MG63 (cell line): ENCODE measurements at regions not wholly inside any gene's neighbourhood (a gene's known extent, or its start where the extent isn't known, plus 50 kb on each side); places are given as distances from the start of the nearest gene placed in this dataset.

Experiments used
- DNase-seq: peaks from one replicate; pipeline ENCODE4 v3.0.0-alpha.2; 2020
- H3K27me3 ChIP-seq: fragments of 250-450 bp; sonication (Bioruptor Pico); 2 replicates; pipeline ENCODE4 v1.5.1; 2020; ENCODE audit warnings: mild to moderate bottlenecking, moderate library complexity
- H3K36me3 ChIP-seq: fragments of 250-450 bp; sonication (Bioruptor Pico); 2 replicates; pipeline ENCODE4 v1.5.1; 2020; ENCODE audit warnings: mild to moderate bottlenecking, moderate library complexity
- H3K4me3 ChIP-seq: fragments of 250-450 bp; sonication (Bioruptor Pico); 2 replicates; pipeline ENCODE4 v1.5.1; 2020; ENCODE audit warnings: mild to moderate bottlenecking, moderate library complexity
- H3K9me3 ChIP-seq: fragments of 250-450 bp; sonication (Bioruptor Pico); 2 replicates; pipeline ENCODE4 v1.5.1; 2020; ENCODE audit warnings: mild to moderate bottlenecking, moderate library complexity

DNA sequence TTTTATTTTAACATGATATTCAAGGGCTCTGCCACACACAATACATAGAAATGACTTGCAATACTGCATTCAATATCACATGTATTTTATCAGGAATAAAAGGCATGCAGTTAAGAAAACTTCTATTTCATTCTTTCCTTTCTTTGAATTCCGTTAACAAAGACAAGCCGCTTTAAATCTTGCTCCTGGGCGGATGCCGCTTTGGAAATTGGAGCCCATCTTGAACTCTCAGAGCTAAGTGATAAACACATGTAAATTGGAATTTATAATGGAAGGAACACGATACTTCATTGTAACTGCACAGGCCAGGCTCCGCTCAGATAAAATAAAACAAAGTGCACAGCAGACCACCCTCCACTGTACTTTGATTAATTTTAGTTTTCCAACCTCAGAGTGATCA is 774.5 kb upstream of the COBL start:
- Histone ChIP-seq H3K36me3 (no peaks in the 10 kb centered on the region), H3K4me3 (no peak overlapping the region), H3K27me3 (no peaks in the 10 kb centered on the region), H3K9me3 (no peaks in the 10 kb centered on the region)
- no peak for DNase-seq

DNA sequence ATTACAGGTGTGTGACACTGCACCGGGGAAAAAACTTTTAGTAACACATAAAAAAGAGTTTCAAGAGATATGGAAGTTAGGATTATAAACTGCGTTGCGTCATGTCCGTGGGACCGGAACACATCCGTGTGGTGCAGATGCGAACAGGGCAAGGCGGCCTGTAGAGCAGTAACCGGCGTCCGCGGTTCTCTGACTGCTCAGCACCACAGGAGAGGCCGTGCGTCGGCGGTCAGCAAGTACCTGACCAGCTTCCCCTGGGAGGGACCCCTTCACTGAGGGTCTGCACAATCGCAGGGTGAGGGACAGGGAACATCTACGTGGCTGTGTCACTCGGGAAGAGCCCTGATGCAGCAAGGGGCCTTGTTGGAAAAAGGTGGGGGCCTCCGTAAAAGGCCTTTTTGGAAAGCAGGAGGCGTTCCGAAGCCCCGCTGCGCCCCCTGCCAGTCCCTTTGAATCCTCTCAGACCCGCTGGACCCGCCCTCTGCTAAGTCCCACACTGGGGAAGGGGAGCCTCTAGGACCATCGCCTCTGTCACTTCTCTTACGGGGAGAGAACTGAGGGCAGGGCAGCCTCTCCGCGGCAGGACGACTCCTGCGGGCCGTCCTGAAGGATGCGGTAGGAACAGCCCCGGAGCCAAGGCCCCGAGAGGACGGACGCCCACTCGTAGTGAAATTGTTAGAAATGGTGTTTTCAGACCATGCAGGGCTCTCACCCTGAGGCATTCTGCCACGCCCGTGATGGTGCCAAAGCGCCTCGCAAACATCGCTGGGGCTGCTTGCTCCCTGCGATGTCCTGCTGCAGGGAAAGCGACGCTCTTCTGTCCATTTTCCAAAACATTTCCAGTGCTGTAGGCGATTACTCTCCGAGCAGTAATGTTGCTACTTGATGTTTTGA is 771.6 kb upstream of the COBL start:
- Histone ChIP-seq H3K9me3 (no peaks in the 10 kb centered on the region), H3K4me3 (no peak overlapping the region), H3K27me3 (no peaks in the 10 kb centered on the region), H3K36me3 (no peaks in the 10 kb centered on the region)
- DNase-seq: no peak

DNA sequence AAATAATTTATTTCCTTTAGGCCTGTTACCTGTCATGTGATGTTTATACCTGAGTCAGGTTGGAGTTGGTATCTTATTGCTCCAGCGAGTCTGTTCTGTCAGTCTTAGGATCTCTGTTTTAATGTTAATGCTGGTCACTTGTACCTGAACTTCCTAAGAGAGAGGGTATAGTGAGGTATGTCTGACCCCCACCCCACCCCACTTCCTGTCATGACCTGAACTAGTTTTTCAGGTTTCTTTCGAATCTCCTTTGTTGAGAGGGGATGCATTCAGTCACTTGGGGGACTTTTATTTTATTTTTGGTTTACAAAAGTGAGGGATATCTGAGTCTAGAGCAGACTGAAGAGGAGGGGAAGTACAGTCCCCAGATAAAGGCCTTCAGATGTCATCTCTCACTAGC is 769.0 kb upstream of the COBL start:
- H3K4me3 ChIP-seq: no peak overlapping the region
- H3K27me3 ChIP-seq: no peaks in the 10 kb centered on the region
- no peaks in the 10 kb centered on the region for H3K9me3 ChIP-seq
- H3K36me3 ChIP-seq: no peaks in the 10 kb centered on the region
- DNase-seq: no peak

DNA sequence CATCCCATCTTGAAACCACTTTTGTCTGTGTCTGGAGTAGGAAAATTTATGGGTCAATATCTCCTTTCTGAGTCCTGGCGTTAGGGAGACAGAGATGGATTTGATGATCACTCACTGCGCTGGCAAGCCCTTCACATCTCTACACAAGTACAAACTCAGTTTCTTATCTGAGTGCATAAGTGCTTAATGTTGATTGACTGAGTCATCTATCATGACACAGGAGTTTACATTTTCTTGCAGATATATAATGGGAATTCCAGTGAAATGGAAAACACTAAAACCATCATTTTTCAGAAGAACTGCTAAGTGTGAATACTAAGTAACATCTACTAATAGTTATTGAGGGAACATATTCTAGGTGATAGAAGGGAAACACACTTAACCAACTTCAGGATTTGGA is 763.9 kb upstream of the COBL start:
- Histone ChIP-seq H3K27me3 (no peaks in the 10 kb centered on the region), H3K4me3 (no peak overlapping the region), H3K9me3 (no peaks in the 10 kb centered on the region), H3K36me3 (no peaks in the 10 kb centered on the region)
- no peak for DNase-seq

DNA sequence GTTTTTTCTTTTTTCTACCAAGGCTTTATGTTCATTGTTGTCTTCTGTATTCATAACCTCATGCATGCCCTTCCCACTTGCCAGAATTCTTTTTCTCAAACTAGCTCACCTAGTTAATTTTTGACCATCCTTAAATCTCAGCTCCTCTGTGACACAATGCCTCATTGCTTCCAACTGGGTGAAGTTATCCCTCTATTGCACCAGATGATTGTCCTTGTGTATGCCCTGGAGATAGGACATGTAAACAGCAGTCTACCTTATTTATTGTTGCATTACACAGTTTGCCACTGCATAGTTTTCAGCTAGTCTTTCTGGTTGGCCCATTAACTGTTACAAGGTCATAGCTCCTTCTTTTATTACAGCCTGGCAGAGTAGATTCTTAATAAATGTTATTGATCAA is 763.1 kb upstream of the COBL start:
- Histone ChIP-seq H3K9me3 (no peaks in the 10 kb centered on the region), H3K36me3 (no peaks in the 10 kb centered on the region), H3K4me3 (no peak overlapping the region), H3K27me3 (no peaks in the 10 kb centered on the region)
- no peak for DNase-seq

DNA sequence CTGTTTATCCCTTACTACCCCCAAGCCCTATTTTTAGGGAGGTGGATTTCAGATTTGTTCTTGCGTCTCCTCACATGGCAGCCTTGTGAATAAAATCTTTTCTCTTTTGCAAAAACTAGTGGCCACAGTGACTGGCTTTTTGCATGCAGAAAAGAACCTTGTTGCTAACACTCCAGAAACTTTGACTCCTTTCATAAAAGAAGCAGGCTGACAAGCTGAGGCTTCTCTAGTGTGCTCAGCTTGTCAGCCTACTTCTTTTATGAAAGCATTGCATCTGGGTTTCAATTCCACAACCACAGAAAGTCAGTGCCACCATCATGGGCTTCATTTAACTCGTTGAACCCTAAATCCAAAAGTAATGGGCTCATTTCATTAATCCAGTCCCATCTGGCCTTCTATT is 761.0 kb upstream of the COBL start:
- Histone ChIP-seq H3K4me3 (no peak overlapping the region), H3K27me3 (no peaks in the 10 kb centered on the region), H3K36me3 (no peaks in the 10 kb centered on the region), H3K9me3 (no peaks in the 10 kb centered on the region)
- no peak for DNase-seq

DNA sequence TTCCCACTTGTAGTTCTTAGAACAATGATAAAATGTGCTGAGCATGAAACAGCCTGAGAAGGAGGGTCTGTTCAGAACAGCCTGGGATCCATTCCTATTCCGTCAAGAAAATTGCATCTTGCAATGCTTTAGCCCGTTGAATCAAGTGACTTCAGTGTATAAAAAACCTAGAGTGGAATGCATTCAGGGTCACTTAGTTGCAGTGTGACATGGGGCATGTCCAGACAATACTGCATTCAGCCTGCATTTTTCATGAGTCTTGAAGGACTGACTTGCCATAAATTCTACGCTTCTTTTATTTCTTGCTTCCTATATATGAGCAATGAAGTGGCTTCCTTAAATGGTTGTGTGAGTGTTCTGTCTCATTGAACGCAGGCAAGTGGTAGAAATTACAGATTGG is 758.3 kb upstream of the COBL start:
- Histone ChIP-seq H3K9me3 (no peaks in the 10 kb centered on the region), H3K27me3 (no peaks in the 10 kb centered on the region), H3K4me3 (no peak overlapping the region), H3K36me3 (no peaks in the 10 kb centered on the region)
- DNase-seq: no peak

DNA sequence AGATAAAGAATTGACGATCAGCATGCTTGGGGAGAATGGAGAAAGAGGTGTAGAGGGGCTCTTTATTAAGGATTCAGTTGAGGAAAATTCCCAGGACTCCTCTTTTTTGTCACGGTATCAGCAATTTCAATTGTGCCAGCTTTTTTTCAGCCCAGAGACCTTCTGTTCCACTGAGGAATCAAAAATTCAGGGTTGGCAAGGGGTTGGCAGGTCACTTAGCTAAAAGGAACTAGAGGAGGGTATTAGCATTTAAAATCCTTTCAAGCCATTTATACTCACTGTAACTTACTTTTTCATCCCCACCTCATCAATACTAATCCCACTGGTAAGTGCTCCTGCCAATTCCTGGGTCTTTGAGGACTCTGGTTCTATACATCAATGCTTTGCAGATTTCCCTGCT is 757.5 kb upstream of the COBL start:
- DNase-seq: no peak
- no peaks in the 10 kb centered on the region for H3K36me3 ChIP-seq
- no peak overlapping the region for H3K4me3 ChIP-seq
- H3K27me3 ChIP-seq: no peaks in the 10 kb centered on the region
- no peaks in the 10 kb centered on the region for H3K9me3 ChIP-seq

DNA sequence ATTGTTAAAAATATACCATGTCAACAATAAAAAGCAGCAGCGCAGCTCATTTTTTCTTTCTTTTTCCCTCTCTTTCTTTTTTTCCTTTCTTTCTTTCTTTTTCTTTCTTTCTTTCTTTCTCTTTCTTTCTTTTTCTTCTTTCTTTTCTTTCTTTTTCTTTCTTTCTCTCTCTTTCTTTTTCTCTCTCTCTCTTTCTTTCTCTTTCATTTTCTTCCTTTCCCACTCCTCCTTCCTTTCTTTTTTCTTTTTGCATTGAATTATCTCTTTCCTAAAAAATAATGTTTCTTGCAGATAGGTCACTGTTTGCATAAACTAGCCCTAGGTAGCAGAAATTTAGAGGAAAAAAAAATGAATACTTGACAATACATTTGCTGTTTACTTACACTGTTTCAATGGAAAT is 755.1 kb upstream of the COBL start:
- H3K27me3 ChIP-seq: no peaks in the 10 kb centered on the region
- no peaks in the 10 kb centered on the region for H3K36me3 ChIP-seq
- H3K4me3 ChIP-seq: no peak overlapping the region
- DNase-seq: no peak
- H3K9me3 ChIP-seq: no peaks in the 10 kb centered on the region

DNA sequence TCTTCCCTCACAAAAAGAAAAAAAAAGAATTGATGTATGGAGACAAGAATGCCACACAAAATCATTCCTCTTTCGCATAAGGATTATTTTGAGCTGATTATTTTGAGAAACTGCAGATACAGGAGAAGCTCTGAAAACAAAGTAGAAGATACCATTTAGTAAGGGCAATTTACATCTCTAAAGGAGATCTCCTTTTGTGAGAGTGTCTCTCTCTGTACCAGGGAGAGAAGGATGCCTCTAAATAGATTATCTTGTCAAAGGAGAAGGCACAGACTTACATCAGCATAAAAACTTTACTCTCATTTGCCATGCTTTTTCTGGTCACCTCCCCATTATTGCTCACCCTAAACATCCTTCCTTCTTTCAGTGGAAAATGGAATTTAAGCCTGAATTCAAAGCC is 747.9 kb upstream of the COBL start:
- no peaks in the 10 kb centered on the region for H3K36me3 ChIP-seq
- H3K9me3 ChIP-seq: no peaks in the 10 kb centered on the region
- no peak for DNase-seq
- no peaks in the 10 kb centered on the region for H3K27me3 ChIP-seq
- no peak overlapping the region for H3K4me3 ChIP-seq

DNA sequence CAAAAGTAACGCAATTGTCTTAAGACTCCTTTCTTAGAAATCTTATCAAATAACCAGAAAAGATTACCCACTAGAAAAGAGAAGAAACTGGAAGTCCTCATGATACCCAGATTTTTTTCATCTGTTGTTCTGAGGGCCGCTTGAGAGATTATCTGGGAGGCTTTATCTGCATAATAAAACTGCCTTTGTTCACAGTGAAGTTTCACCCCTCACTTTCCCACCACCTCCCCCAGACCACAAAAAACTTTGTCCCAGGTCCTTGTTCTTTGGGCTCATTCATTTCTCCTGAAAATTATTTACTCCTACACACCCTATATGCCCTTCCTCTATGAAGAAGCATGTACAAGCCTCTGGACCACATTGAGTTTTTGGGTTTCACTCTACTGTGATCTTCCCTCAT is 745.1 kb upstream of the COBL start:
- Histone ChIP-seq H3K27me3 (no peaks in the 10 kb centered on the region), H3K9me3 (no peaks in the 10 kb centered on the region), H3K36me3 (no peaks in the 10 kb centered on the region), H3K4me3 (no peak overlapping the region)
- DNase-seq: no peak

DNA sequence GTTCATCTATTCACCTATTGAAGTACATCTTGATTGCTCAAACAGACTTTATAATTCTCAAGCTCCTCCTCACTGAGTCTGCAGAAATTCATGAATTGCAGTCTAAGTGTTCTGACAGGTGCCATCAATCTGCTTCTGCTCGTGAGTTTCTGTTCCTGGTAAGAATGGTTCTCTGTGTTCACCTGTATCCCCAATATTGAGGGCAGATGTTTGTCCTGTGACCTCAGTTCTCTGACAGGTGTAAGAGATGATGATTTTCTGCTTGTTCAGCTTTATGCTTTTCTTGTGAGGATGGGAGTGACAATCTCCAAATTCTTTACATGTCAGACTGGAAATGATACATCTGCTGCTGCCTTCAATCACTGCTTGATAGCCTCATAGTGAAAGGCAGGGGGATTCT is 736.9 kb upstream of the COBL start:
- no peaks in the 10 kb centered on the region for H3K9me3 ChIP-seq
- no peaks in the 10 kb centered on the region for H3K36me3 ChIP-seq
- no peak overlapping the region for H3K4me3 ChIP-seq
- DNase-seq: no peak
- no peaks in the 10 kb centered on the region; the same call in 1 of the 2 replicates for H3K27me3 ChIP-seq

DNA sequence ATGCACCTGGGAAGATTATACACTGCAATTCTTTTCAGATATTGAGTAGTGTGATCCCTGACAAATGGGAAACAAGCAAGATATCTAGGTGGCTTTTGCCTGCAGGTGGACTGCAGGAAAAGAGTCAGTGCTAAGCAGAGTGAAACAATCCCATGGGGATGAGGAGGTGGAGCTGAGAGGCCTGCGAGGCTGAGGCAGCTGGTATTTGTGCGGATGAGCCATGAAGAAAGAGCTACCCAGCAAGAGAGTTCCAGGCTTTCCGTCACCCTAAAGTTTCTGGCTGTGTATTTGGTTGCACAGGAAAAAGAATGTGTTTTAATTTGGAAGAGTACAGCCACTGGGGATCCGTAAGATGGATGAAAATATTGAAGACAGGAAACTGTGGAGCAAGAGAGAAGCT is 714.1 kb upstream of the COBL start:
- H3K36me3 ChIP-seq: no peaks in the 10 kb centered on the region

DNA sequence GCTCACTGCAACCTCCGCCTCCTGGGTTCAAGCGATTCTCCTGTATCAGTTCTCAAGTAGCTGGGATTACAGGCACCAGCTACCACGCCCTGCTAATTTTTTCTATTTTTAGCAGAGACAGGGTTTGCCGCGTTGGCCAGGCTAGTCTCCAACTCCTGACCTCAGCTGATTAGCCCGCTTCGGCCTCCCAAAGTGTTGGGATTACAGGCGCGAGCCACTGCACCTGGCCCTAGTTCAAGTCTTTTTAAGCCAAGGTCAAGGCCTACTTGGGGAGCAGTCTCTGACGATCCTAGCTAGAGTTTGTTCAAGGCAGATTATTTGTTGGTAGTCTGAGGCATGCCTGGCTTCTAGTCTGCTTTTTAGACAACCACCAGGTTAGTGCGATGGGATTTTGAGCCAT is 709.5 kb upstream of the COBL start:
- no peaks in the 10 kb centered on the region for H3K36me3 ChIP-seq
- no peaks in the 10 kb centered on the region for H3K27me3 ChIP-seq
- H3K4me3 ChIP-seq: no peak overlapping the region
- no peaks in the 10 kb centered on the region for H3K9me3 ChIP-seq
- DNase-seq: no peak

More for the DNA sequence above, 714.1 kb upstream of the COBL start:
- Histone ChIP-seq H3K27me3 (no peaks in the 10 kb centered on the region), H3K9me3 (no peaks in the 10 kb centered on the region), H3K4me3 (no peak overlapping the region)
- DNase-seq: no peak

DNA sequence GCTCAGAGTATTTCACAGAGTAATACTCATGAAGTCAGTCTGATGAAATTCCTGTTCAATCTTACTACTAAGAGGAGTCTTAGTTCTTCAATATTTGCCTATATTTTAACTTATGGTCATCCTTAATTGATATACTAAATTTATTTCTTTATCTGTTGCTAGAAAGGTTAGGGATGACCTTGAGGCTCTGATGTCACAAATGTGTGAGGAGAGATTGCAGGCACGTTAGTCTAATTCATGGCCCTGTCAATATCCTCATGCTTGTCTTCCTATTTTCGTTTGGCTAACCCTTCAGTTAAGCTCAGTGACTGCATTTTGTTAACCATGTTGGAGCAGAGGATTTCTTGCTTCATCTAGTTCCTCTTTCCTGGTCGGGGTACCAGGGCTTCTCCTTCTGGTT is 704.7 kb upstream of the COBL start:
- Histone ChIP-seq H3K9me3 (no peaks in the 10 kb centered on the region), H3K4me3 (no peak overlapping the region), H3K27me3 (no peaks in the 10 kb centered on the region), H3K36me3 (no peaks in the 10 kb centered on the region)
- no peak for DNase-seq

DNA sequence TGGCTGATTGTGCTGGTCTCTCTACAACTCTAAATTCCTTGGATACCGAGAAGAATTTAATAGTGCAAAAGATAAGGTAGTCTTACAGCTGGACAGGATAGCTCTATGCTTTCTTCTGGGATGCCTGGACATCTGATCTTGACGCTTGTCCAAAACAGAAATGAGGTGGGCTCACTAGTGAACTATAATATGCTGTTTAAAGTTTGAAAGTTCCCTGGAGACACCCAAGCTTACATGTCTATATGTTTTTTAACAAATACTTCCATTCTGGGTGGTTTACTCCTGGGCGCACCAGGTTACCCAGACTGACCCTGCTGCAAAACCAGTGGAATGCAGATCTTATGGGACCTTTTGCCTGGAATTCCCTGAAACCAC is 702.1 kb upstream of the COBL start:
- Histone ChIP-seq H3K4me3 (no peak overlapping the region), H3K9me3 (no peaks in the 10 kb centered on the region), H3K27me3 (no peaks in the 10 kb centered on the region), H3K36me3 (no peaks in the 10 kb centered on the region)
- no peak for DNase-seq

DNA sequence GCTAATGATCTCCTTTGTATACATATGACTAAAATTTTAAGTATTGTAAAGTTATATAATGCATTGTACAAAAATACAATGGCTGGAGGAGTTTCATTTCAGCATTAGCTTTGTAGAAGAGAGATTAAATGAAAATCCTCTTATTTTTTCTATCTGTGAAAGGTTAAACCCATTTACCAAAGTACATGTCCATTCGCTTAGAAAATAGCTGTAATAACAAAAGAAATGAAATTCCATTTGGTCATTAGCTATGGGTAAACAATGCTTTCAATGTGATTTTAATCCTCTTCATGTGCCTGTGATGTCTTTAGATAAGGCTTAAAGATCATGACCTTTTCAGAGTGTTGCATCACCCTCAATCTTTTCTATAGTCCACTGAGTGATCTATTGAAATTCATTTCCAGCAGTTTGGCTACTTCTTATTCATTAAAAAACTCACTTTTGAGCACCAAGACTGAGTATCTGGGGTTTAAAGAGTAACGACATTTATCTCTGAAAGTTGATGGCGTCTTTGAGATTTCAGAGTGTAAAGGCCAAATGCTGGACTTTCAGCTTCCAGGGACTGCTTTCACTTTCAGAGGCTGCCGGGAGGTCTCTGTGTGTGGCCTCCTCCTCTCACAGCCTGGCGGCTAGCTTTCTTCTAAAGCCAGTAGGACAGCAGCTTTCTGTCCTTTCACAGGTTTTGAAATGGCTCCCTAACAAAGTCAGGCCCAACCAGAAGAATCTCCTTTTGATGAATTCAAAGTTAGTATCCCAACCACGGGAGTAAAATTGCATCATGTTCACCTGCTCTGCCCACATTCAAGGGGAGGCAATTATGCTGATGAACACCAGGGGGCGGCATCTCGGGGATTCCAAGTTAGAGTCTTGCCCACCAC is 701.4 kb upstream of the COBL start:
- no peaks in the 10 kb centered on the region for H3K9me3 ChIP-seq
- no peaks in the 10 kb centered on the region for H3K27me3 ChIP-seq
- no peak overlapping the region for H3K4me3 ChIP-seq
- DNase-seq: peak; percentile 26
- H3K36me3 ChIP-seq: no peaks in the 10 kb centered on the region

DNA sequence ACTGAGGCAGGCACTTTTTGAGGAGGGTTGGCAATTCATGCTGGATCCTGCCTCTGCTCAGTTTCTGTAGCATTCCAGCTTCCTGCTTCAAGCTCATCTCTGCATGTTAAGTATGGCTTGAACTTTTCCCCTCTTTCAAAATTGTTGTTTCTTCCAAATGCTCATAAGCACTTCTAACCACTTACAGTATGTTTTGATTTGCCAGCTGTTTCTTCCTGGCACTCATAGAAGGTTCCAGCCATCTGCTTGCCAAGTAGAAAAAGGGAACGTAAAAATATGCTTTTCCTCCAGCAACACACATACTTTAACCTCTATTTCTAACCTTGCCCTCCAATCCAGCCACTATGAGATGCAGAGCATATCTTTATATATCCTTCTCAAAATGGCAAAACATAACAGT is 692.6 kb upstream of the COBL start:
- DNase-seq: no peak
- no peaks in the 10 kb centered on the region for H3K27me3 ChIP-seq
- no peak overlapping the region for H3K4me3 ChIP-seq
- H3K36me3 ChIP-seq: no peaks in the 10 kb centered on the region
- no peaks in the 10 kb centered on the region for H3K9me3 ChIP-seq
